ENCODE measurements at regions not wholly inside any gene's neighbourhood (a gene's known extent, or its start where the extent isn't known, plus 50 kb on each side); places are given as distances from the start of the nearest gene placed in this dataset.
"Not testable (repeated sequence)": the region's sequence is repeated elsewhere in the genome, so short reads cannot be mapped to it uniquely, and the experiment has no call there.

DNA sequence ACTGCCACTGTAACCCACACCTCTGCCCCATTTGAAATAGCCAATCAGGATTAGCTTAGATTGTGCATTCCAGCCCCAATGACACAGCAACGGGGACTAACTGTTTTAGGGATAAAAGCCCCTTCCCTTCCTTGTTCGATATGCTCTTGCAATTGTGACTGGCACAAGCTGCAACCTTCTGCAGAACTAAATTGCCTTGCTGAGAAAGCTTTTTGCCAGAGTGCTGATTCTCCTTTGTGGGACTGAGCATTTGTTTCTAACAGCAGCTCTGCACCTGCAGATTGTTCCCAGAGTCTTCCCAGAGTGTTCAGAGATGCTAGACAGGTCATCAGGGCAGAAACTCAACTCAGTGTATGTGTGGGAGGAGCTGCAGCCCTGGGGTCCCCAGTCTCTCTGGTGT lies 115.8 kb downstream of the ZNF675 start:
- peaks cover 10% of the 10 kb centered on the region for H3K9me3 ChIP-seq (ENCODE audit: control insufficient read depth, low read depth, low read length)
- H3K79me2 ChIP-seq (ENCODE audit: control insufficient read depth, insufficient read depth, low read length) = no peaks in the 10 kb centered on the region
- H3K9ac ChIP-seq (ENCODE audit: control insufficient read depth, extremely low read depth, insufficient read depth, low read length) = no peak overlapping the region
- no peaks in the 10 kb centered on the region for H3K27me3 ChIP-seq (ENCODE audit: control insufficient read depth, extremely low read depth, insufficient read depth, low read length)
- H3K9me1 ChIP-seq (ENCODE audit: control insufficient read depth, extremely low read depth, insufficient read depth, low read length) = no peaks in the 10 kb centered on the region
- H3K27ac ChIP-seq (ENCODE audit: control insufficient read depth, insufficient read depth, low read length) = no peak overlapping the region
- no peaks in the 10 kb centered on the region for H3K4me1 ChIP-seq (ENCODE audit: control insufficient read depth, extremely low read depth, insufficient read depth, low read length)
- no peaks in the 10 kb centered on the region for H4K20me1 ChIP-seq (ENCODE audit: control insufficient read depth, extremely low read depth, insufficient read depth, low read length)
- H2AFZ ChIP-seq (ENCODE audit: control insufficient read depth, low read length) = no peak overlapping the region
- DNase-seq (ENCODE audit: low read depth, low spot score) = no peak
- H3K36me3 ChIP-seq (ENCODE audit: control insufficient read depth in 2 of 2, extremely low read depth in 1 of 2, insufficient read depth in 2 of 2, low read length in 2 of 2) = no peaks in the 10 kb centered on the region
- no peak for TF ChIP-seq EZH2 (IDR thresholded peaks at IDR 0.05; ENCODE audit: low read length)
- TF ChIP-seq, protein P1, sequence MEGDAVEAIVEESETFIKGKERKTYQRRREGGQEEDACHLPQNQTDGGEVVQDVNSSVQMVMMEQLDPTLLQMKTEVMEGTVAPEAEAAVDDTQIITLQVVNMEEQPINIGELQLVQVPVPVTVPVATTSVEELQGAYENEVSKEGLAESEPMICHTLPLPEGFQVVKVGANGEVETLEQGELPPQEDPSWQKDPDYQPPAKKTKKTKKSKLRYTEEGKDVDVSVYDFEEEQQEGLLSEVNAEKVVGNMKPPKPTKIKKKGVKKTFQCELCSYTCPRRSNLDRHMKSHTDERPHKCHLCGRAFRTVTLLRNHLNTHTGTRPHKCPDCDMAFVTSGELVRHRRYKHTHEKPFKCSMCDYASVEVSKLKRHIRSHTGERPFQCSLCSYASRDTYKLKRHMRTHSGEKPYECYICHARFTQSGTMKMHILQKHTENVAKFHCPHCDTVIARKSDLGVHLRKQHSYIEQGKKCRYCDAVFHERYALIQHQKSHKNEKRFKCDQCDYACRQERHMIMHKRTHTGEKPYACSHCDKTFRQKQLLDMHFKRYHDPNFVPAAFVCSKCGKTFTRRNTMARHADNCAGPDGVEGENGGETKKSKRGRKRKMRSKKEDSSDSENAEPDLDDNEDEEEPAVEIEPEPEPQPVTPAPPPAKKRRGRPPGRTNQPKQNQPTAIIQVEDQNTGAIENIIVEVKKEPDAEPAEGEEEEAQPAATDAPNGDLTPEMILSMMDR (optimal IDR thresholded peaks at IDR 0.05 in 1 of 3, IDR thresholded peaks at IDR 0.05 in 1 of 3, conservative IDR thresholded peaks at IDR 0.05 in 1 of 3; ENCODE audit: extremely low read depth in 1 of 3, insufficient read depth in 2 of 3, low read length in 3 of 3) = no peak
- no peak overlapping the region for H3K4me3 ChIP-seq (ENCODE audit: control insufficient read depth in 2 of 3, extremely low read depth in 1 of 3, insufficient read depth in 2 of 3, low read depth in 1 of 3, low read length in 3 of 3)
- H3K4me2 ChIP-seq (ENCODE audit: control insufficient read depth, extremely low read depth, insufficient read depth, low read depth, low read length) = no peak overlapping the region
- dilution Hi-C loops (cut with MboI; ENCODE audit: extremely low pct_ligation_motif_present, low sequenced_read_pairs) = no loop called here
- no peak for FAIRE-seq

DNA sequence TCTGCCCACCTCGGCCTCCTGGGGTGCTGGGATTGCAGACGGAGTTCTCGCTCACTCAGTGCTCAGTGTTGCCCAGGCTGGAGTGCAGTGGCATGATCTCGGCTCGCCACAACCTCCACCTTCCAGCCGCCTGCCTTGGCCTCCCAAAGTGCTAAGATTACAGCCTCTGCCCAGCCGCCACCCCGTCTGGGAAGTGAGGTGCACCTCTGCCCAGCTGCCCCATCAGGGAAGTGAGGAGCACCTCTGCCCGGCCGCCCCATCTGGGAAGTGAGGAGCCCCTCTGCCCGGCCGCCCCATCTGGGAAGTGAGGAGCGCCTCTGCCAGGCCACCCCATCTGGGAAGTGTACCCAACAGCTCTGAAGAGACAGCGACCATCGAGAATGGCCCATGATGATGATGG lies 118.9 kb downstream of the ZNF675 start:
- H2AFZ ChIP-seq (ENCODE audit: control insufficient read depth, low read length); FAIRE-seq; H3K9ac ChIP-seq (ENCODE audit: control insufficient read depth, extremely low read depth, insufficient read depth, low read length); H3K4me3 ChIP-seq (ENCODE audit: control insufficient read depth in 2 of 3, extremely low read depth in 1 of 3, insufficient read depth in 2 of 3, low read depth in 1 of 3, low read length in 3 of 3); H3K36me3 ChIP-seq (ENCODE audit: control insufficient read depth in 2 of 2, extremely low read depth in 1 of 2, insufficient read depth in 2 of 2, low read length in 2 of 2); H3K27me3 ChIP-seq (ENCODE audit: control insufficient read depth, extremely low read depth, insufficient read depth, low read length); H3K9me1 ChIP-seq (ENCODE audit: control insufficient read depth, extremely low read depth, insufficient read depth, low read length); H4K20me1 ChIP-seq (ENCODE audit: control insufficient read depth, extremely low read depth, insufficient read depth, low read length); H3K4me1 ChIP-seq (ENCODE audit: control insufficient read depth, extremely low read depth, insufficient read depth, low read length); H3K4me2 ChIP-seq (ENCODE audit: control insufficient read depth, extremely low read depth, insufficient read depth, low read depth, low read length); dilution Hi-C loops (cut with MboI; ENCODE audit: extremely low pct_ligation_motif_present, low sequenced_read_pairs); H3K27ac ChIP-seq (ENCODE audit: control insufficient read depth, insufficient read depth, low read length); H3K79me2 ChIP-seq (ENCODE audit: control insufficient read depth, insufficient read depth, low read length); DNase-seq (ENCODE audit: low read depth, low spot score): not testable (repeated sequence)
- H3K9me3 ChIP-seq (ENCODE audit: control insufficient read depth, low read depth, low read length) = peaks cover 10% of the 10 kb centered on the region

DNA sequence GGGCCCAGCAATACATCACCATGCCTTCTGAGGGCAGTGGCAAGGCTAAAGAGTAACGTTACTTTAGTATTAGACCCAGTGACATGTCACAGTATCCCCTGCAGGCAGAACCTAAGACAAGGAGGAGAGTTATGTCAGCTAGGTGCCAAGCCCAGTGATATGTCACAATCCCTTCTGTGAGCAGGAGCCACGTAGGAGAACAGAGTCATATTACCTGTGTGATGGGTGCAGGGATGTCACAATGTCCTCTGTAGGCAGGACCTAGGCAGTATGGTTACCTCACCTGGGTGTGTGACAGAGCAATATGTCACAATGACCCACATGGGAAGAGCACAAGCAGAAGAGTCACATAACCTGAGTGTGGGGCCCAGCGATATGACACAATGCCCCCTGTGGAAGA lies 121.8 kb downstream of the ZNF675 start:
- Histone ChIP-seq H3K27me3 (ENCODE audit: control insufficient read depth, extremely low read depth, insufficient read depth, low read length) (no peaks in the 10 kb centered on the region), H2AFZ (ENCODE audit: control insufficient read depth, low read length) (no peak overlapping the region), H3K9me1 (ENCODE audit: control insufficient read depth, extremely low read depth, insufficient read depth, low read length) (no peaks in the 10 kb centered on the region), H3K36me3 (ENCODE audit: control insufficient read depth in 2 of 2, extremely low read depth in 1 of 2, insufficient read depth in 2 of 2, low read length in 2 of 2) (no peaks in the 10 kb centered on the region), H3K9me3 (ENCODE audit: control insufficient read depth, low read depth, low read length) (peaks cover 2% of the 10 kb centered on the region), H3K4me2 (ENCODE audit: control insufficient read depth, extremely low read depth, insufficient read depth, low read depth, low read length) (no peak overlapping the region), H3K4me3 (ENCODE audit: control insufficient read depth in 2 of 3, extremely low read depth in 1 of 3, insufficient read depth in 2 of 3, low read depth in 1 of 3, low read length in 3 of 3) (no peak overlapping the region), H3K79me2 (ENCODE audit: control insufficient read depth, insufficient read depth, low read length) (no peaks in the 10 kb centered on the region), H3K27ac (ENCODE audit: control insufficient read depth, insufficient read depth, low read length) (no peak overlapping the region), H4K20me1 (ENCODE audit: control insufficient read depth, extremely low read depth, insufficient read depth, low read length) (no peaks in the 10 kb centered on the region), H3K4me1 (ENCODE audit: control insufficient read depth, extremely low read depth, insufficient read depth, low read length) (no peaks in the 10 kb centered on the region), H3K9ac (ENCODE audit: control insufficient read depth, extremely low read depth, insufficient read depth, low read length) (no peak overlapping the region)
- DNase-seq (ENCODE audit: low read depth, low spot score) = no peak
- no peak for FAIRE-seq
- dilution Hi-C loops (cut with MboI; ENCODE audit: extremely low pct_ligation_motif_present, low sequenced_read_pairs) = no loop called here
- TF ChIP-seq EZH2 (IDR thresholded peaks at IDR 0.05; ENCODE audit: low read length) = no peak

Data from keratinocyte (primary cell).